Panc1 (cell line): ENCODE measurements at regions not wholly inside any gene's neighbourhood (a gene's known extent, or its start where the extent isn't known, plus 50 kb on each side); places are given as distances from the start of the nearest gene placed in this dataset.

Source experiments
- ATAC-seq: fragments of 200-7000 bp; cut with Tn5 transposase; 2 replicates; pipeline ENCODE4 v1.9.1; 2020; ENCODE audit warnings: mild to moderate bottlenecking, moderate library complexity
- BruUV-seq: library from RNA; stranded (reverse); fragments of 400-500 nt; replicated peaks from 2 replicates; lab custom pipeline; 2021; lab: Mats Ljungman, UMichigan
- CTCF ChIA-PET: fragments of 300-600 bp; sonication (Branson Sonifier 250); formaldehyde crosslinking; loops from one replicate; lab custom pipeline; 2022; ENCODE audit warnings: antibody characterized with exemption; lab: Charles Lee
- POLR2A ChIA-PET: fragments of 300-600 bp; sonication (Branson Sonifier 250); formaldehyde crosslinking; loops from one replicate; lab custom pipeline; 2022; ENCODE audit warnings: antibody characterized with exemption; lab: Charles Lee
- DNase-seq: peaks from one replicate; pipeline ENCODE4 v3.0.0-alpha.2; 2010; ENCODE audit warnings: low read depth, low spot score
- H3K27ac ChIP-seq: 2 replicates; pipeline ENCODE4 v1.5.1; 2011; ENCODE audit warnings: mild to moderate bottlenecking, low read length, inconsistent platforms
- H3K27me3 ChIP-seq: fragments of 200-500 bp; sonication (Bioruptor generic); 2 replicates; pipeline ENCODE4 v1.6.0; 2014; ENCODE audit warnings: low read length, inconsistent platforms; ENCODE audit not compliant: control insufficient read depth, insufficient read depth
- H3K36me3 ChIP-seq: fragments of 200-500 bp; sonication (Bioruptor generic); 2 replicates; pipeline ENCODE4 v1.5.1; 2014; ENCODE audit warnings: inconsistent platforms, mild to moderate bottlenecking, low read length, moderate library complexity; ENCODE audit not compliant: control insufficient read depth, insufficient read depth
- H3K4me1 ChIP-seq: 2 replicates; pipeline ENCODE4 v1.5.1; 2011; ENCODE audit warnings: inconsistent platforms, mild to moderate bottlenecking, low read length, moderate library complexity; ENCODE audit not compliant: control insufficient read depth, insufficient read depth
- H3K4me3 ChIP-seq, 2 experiments: 2 replicates each; pipeline ENCODE4 v1.5.1; 2011 to 2012; ENCODE audit warnings: low read depth in 2 of 2, low read length in 2 of 2, mild to moderate bottlenecking in 2 of 2, inconsistent platforms in 1 of 2, moderate library complexity in 1 of 2
- H3K9me3 ChIP-seq: fragments of 200-500 bp; sonication (Bioruptor generic); 2 replicates; pipeline ENCODE4 v1.5.1; 2014; ENCODE audit warnings: low read depth, mild to moderate bottlenecking, inconsistent platforms, low read length, moderate library complexity; ENCODE audit not compliant: control insufficient read depth, insufficient read depth
- POLR2AphosphoS5 ChIP-seq: IDR thresholded peaks from 2 replicates; pipeline ENCODE4 v1.6.1; 2012; ENCODE audit warnings: mild to moderate bottlenecking, low read depth, low read length, moderate library complexity
- SIN3A ChIP-seq: IDR thresholded peaks from 2 replicates; pipeline ENCODE4 v1.6.1; 2012; ENCODE audit warnings: low read depth, mild to moderate bottlenecking, low read length, moderate library complexity, borderline replicate concordance; ENCODE audit not compliant: insufficient read depth
- TCF7L2 ChIP-seq: IDR thresholded peaks from 2 replicates; pipeline ENCODE4 v1.6.1; 2011; ENCODE audit warnings: mild to moderate bottlenecking, low read depth, low read length, inconsistent platforms
- in situ Hi-C: cut with HindIII; loops from 2 replicates; pipeline ENCODE4 v1.10.0; 2016; ENCODE audit warnings: low sequenced_read_pairs, low pct_unique_long_range_greater_than_20kb
- intact Hi-C: fragments of 100-400 bp; cut with micrococcal nuclease; formaldehyde crosslinking; loops from one replicate; pipeline ENCODE4 v1.10.0; 2022; ENCODE audit not compliant: unreplicated experiment
- TF ChIP-seq, protein P1 (sequence below), 2 experiments: IDR thresholded peaks; 2 replicates each; pipeline ENCODE4 v1.6.1; 2011 to 2012; ENCODE audit warnings: low read depth in 2 of 2, control low read depth in 1 of 2, low read length in 1 of 2, mild to moderate bottlenecking in 1 of 2, moderate library complexity in 1 of 2; ENCODE audit not compliant: insufficient read depth in 1 of 2
- TF ChIP-seq, protein P2 (sequence below): fragments of 450-650 bp; IDR thresholded peaks from 2 replicates; pipeline ENCODE4 v1.5.1; 2017; ENCODE audit warnings: mild to moderate bottlenecking

DNA sequence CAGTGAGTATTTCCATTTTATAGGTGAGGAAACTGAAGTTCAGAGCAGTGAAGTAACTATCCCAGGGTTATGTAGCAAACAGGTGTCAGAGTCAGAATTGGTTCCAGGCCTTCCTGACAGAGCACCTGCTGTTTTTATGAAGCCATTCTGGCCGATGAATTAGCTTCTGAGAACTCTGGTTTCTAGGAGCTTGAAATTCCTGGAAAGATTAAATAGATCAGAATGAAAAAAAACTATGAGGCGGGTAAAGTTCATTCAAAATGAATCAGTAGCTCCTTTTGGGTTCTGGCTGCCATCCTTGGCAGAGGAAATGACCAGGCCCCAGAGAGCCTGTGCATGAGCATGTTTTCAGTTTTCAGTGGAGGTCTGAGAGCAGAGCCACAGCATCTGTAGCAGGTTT lies 59.3 kb upstream of the CFAP161 start:
- Histone ChIP-seq H3K27me3 (no peaks in the 10 kb centered on the region), H3K4me1 (no peaks in the 10 kb centered on the region), H3K9me3 (no peaks in the 10 kb centered on the region), H3K4me3 (no peak overlapping the region), H3K36me3 (no peaks in the 10 kb centered on the region), H3K27ac (no peak overlapping the region)
- in situ Hi-C loops (no loop called here), intact Hi-C loops (no loop called here)
- BruUV-seq = no TSS peak
- TF ChIP-seq, protein P1, sequence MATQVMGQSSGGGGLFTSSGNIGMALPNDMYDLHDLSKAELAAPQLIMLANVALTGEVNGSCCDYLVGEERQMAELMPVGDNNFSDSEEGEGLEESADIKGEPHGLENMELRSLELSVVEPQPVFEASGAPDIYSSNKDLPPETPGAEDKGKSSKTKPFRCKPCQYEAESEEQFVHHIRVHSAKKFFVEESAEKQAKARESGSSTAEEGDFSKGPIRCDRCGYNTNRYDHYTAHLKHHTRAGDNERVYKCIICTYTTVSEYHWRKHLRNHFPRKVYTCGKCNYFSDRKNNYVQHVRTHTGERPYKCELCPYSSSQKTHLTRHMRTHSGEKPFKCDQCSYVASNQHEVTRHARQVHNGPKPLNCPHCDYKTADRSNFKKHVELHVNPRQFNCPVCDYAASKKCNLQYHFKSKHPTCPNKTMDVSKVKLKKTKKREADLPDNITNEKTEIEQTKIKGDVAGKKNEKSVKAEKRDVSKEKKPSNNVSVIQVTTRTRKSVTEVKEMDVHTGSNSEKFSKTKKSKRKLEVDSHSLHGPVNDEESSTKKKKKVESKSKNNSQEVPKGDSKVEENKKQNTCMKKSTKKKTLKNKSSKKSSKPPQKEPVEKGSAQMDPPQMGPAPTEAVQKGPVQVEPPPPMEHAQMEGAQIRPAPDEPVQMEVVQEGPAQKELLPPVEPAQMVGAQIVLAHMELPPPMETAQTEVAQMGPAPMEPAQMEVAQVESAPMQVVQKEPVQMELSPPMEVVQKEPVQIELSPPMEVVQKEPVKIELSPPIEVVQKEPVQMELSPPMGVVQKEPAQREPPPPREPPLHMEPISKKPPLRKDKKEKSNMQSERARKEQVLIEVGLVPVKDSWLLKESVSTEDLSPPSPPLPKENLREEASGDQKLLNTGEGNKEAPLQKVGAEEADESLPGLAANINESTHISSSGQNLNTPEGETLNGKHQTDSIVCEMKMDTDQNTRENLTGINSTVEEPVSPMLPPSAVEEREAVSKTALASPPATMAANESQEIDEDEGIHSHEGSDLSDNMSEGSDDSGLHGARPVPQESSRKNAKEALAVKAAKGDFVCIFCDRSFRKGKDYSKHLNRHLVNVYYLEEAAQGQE (IDR thresholded peaks at IDR 0.05; ENCODE audit: insufficient read depth in 1 of 2, low read depth in 2 of 2, low read length in 1 of 2) = no peak
- TF ChIP-seq SIN3A (no peak), TCF7L2 (no peak), POLR2AphosphoS5 (no peak)
- TF ChIP-seq, protein P2, sequence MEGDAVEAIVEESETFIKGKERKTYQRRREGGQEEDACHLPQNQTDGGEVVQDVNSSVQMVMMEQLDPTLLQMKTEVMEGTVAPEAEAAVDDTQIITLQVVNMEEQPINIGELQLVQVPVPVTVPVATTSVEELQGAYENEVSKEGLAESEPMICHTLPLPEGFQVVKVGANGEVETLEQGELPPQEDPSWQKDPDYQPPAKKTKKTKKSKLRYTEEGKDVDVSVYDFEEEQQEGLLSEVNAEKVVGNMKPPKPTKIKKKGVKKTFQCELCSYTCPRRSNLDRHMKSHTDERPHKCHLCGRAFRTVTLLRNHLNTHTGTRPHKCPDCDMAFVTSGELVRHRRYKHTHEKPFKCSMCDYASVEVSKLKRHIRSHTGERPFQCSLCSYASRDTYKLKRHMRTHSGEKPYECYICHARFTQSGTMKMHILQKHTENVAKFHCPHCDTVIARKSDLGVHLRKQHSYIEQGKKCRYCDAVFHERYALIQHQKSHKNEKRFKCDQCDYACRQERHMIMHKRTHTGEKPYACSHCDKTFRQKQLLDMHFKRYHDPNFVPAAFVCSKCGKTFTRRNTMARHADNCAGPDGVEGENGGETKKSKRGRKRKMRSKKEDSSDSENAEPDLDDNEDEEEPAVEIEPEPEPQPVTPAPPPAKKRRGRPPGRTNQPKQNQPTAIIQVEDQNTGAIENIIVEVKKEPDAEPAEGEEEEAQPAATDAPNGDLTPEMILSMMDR = no peak
- no peak for DNase-seq
- no peak for ATAC-seq
- CTCF ChIA-PET = no interaction called here
- POLR2A ChIA-PET = no interaction called here

DNA sequence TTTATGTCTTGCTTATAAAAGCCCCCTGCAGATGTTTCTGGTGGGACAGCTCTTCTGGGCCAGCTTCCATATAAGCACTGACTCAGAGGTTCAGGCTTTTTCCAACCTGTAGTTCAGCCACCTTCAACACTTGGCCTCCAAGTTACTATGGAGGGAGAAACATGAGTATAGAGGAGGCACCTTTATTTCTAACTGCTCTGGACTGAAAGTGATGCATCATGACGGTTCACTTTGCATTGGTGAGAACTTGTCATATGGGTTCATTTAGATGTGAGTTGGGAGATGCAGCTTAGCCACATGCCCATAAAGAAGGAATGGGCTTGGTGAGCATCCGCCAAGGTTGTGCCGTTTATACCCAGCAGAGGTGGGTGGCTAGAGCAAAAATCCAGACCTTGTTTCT lies 58.8 kb upstream of the CFAP161 start:
- ChIA-PET POLR2A (no interaction called here), CTCF (no interaction called here)
- H3K36me3 ChIP-seq = no peaks in the 10 kb centered on the region
- H3K27ac ChIP-seq = no peak overlapping the region
- intact Hi-C loops = no loop called here
- H3K4me3 ChIP-seq = no peak overlapping the region
- no peak for ATAC-seq
- TF ChIP-seq, protein P2 = no peak
- TF ChIP-seq, protein P1 (IDR thresholded peaks at IDR 0.05; ENCODE audit: insufficient read depth in 1 of 2, low read depth in 2 of 2, low read length in 1 of 2) = no peak
- no peak for TF ChIP-seq TCF7L2
- TF ChIP-seq POLR2AphosphoS5 = no peak
- TF ChIP-seq SIN3A = no peak
- BruUV-seq = no TSS peak
- no peaks in the 10 kb centered on the region for H3K9me3 ChIP-seq
- no peaks in the 10 kb centered on the region for H3K4me1 ChIP-seq
- no peak for DNase-seq
- H3K27me3 ChIP-seq = no peaks in the 10 kb centered on the region
- in situ Hi-C loops = no loop called here
